GM23248 (cell line): ENCODE measurements at regions not wholly inside any gene's neighbourhood (a gene's known extent, or its start where the extent isn't known, plus 50 kb on each side); places are given as distances from the start of the nearest gene placed in this dataset.

Source experiments
- EZH2 ChIP-seq: fragments of 200-600 bp; sonication (generic); IDR thresholded peaks from 2 replicates; pipeline ENCODE4 v1.6.1; 2018; ENCODE audit warnings: antibody characterized with exemption, mild to moderate bottlenecking; ENCODE audit not compliant: insufficient read depth, poor library complexity, severe bottlenecking
- EZH2phosphoT487 ChIP-seq: fragments of 200-600 bp; sonication (generic); IDR thresholded peaks from 2 replicates; pipeline ENCODE4 v1.6.1; 2018; ENCODE audit warnings: antibody characterized with exemption, moderate library complexity, mild to moderate bottlenecking, low read depth; ENCODE audit not compliant: insufficient read depth

GRCh38 chr3:111307676-111308075, 234.3 kb upstream of the CD96 start:
- TF ChIP-seq EZH2 (no peak), EZH2phosphoT487 (no peak)
